ENCODE measurements at regions not wholly inside any gene's neighbourhood (a gene's known extent, or its start where the extent isn't known, plus 50 kb on each side); places are given as distances from the start of the nearest gene placed in this dataset.

- DNase-seq (ENCODE audit: low read depth): peak; percentile 69
Measured at GRCh38 chr6:54717849-54718455, 128.6 kb upstream of the FAM83B start.

- DNase-seq (ENCODE audit: low read depth): no peak
Measured at GRCh38 chr6:54718541-54719023, 128.0 kb upstream of the FAM83B start.

- no peak for DNase-seq (ENCODE audit: low read depth)
Measured at GRCh38 chr6:54719131-54719530, 127.4 kb upstream of the FAM83B start.

- no peak for DNase-seq (ENCODE audit: low read depth)
Measured at GRCh38 chr6:54719633-54720032, 126.9 kb upstream of the FAM83B start.

DNA sequence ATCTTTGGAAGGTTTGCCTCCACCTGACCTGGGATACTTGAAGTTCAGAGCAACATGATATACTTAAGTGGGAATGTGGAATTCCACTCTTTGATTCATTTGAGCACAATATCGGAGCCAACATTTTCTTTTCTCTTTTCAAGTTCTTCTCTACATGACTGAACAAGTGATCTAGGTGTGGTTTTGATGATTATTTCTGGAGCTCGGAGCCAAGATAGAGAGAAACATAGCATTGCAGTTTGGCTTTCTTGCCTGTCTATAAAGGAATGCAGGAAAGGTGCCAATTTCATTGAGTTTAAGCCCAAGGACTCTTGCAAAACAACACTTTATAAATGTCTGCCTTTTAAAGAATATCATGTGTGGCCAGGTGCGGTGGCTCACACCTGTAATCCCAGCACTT is 124.2 kb upstream of the FAM83B start:
- DNase-seq (ENCODE audit: low read depth): no peak

DNA sequence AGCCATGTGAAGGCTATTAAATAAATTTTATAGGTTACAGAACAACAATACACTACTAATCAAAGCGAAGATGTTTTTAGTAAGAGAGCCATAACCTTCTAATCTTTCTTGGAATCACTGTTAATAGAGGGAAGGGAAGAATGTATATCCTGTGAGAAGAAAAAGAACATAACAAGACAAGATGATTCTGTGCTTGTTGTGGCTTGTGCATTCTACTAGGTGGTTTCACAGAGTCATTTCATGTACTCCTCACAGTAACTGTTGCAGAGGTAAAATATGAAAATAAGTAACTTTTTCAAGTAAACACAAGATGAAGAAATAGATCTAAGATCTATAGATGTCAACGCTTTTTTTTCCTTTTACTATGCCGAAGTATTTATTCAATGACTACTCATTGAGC is 116.9 kb upstream of the FAM83B start:
- DNase-seq (ENCODE audit: low read depth): no peak

- no peak for DNase-seq (ENCODE audit: low read depth)
Measured at GRCh38 chr6:54730767-54731630, 115.6 kb upstream of the FAM83B start.

DNA sequence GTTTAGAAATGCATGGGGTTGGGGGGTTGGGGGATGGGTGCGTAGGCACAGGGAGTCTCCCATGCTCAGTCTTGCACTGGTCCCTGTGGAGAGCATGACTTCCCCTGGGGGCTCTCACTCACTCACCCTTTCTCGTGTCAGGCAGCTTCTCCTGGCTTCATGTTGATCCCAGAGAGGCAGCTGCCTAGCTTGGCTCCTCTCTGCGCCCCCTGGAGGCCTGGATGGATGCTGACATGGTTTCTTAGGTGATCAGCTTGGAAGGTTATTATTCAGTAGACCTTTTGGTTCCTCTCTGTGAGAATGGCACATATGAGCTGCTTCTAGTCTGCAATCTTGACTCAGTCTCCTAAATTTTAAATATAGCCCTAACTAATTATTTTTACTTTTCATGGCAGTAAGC is 109.3 kb upstream of the FAM83B start:
- peak; percentile 26 for DNase-seq (ENCODE audit: low read depth)

DNA sequence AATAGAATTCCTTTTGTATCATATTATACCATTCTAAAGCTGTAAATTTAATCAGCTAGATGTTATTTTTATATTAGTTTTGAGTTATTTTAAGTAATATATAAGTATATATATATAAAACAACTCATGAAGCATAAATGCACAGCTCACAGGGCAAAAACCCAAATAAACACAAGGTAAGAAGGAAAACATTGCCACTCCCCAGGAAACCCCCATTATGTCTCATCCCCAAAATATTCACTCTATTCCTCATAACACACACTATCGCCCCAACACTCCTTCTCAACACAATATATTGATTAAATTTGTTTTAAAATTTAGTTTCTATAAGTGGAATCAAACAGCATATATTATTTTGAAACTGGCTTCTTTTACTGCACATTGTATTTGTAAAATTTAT is 98.6 kb upstream of the FAM83B start:
- DNase-seq (ENCODE audit: low read depth): peak; percentile 35

DNA sequence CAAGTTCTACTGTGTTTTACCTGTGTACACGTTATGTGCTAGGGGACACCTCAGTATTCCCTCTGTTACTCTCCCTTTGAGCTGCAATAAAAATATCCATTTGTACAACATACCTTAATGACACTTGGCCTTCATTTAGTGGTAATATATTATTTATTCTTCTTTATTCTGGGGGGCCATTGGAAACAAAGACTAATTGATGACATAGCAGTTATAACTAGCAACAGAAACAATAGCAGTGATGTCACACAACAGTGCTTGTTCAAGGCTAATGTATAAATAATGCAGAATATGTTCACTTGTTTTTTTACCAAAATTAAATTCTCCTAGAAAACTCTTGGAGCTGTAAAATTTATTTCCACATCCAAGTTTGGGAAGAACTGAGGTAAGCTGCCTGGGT is 92.2 kb upstream of the FAM83B start:
- DNase-seq (ENCODE audit: low read depth): no peak

DNA sequence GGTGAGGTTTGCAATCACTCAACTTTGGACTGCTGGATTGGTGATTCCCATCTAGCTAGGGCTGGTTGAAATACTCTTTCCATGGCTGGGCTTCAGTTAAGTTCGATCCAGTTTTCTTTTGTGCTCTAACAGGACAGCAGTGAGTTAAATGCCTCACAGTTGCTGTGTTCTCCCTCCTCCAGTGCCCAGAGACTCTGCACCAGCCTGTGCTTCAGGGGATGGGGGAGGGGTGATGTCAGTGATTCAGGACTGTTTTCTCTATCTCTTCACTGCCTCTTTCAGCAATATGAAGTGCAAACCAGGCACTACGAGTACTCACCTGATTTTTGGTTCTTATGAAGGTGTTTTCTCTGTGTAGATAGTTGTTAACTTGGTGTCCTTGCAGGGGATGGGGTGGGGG is 88.2 kb upstream of the FAM83B start:
- DNase-seq (ENCODE audit: low read depth): no peak

DNA sequence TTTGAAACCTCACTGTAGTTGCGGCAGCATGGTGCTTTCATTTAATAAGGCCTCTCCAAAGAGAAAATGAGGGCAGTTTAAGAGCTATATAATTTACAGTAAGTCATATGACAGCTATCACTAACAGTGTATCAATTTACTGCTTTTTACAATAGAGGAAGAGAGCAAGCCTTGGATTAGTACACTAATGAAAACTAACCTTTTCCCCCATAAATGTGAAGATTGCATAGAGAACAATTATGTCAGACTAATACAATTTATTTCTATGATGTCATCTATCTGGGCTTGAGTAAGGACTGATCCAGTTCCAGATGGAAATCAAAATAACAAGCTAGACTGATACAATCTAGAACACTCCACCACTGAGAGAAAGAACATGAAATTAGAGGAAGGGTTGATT is 78.1 kb upstream of the FAM83B start:
- no peak for DNase-seq (ENCODE audit: low read depth)

GRCh38 chr6:54770328-54770727 is 76.2 kb upstream of the FAM83B start:
- DNase-seq (ENCODE audit: low read depth): no peak

DNA sequence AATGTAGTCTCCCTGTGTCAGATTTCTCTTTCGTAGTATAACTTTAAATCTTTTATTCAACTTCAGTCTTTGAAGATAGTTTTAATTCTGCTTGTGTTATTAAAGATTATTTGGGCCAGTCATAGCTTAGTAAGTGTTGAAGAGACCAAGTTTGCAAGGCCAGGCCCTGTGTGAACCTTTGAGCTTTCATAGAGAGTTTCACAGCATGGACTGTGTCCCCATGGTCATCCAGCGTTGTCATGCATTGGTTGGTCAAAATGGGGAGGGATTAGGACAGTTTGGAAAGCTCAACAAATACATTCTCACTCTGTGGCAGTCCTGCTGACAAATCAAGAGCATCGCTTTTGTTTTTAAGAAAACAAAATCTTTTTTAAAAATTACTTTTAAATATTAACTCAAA is 74.6 kb upstream of the FAM83B start:
- no peak for DNase-seq (ENCODE audit: low read depth)

- DNase-seq (ENCODE audit: low read depth): no peak
Measured at GRCh38 chr6:54772610-54773009, 74.0 kb upstream of the FAM83B start.

GRCh38 chr6:54775576-54775975 is 71.0 kb upstream of the FAM83B start:
- DNase-seq (ENCODE audit: low read depth): no peak

- no peak for DNase-seq (ENCODE audit: low read depth)
Measured at GRCh38 chr6:54776891-54777290, 69.7 kb upstream of the FAM83B start.

- DNase-seq (ENCODE audit: low read depth): no peak
Measured at GRCh38 chr6:54778731-54779130, 67.8 kb upstream of the FAM83B start.

DNA sequence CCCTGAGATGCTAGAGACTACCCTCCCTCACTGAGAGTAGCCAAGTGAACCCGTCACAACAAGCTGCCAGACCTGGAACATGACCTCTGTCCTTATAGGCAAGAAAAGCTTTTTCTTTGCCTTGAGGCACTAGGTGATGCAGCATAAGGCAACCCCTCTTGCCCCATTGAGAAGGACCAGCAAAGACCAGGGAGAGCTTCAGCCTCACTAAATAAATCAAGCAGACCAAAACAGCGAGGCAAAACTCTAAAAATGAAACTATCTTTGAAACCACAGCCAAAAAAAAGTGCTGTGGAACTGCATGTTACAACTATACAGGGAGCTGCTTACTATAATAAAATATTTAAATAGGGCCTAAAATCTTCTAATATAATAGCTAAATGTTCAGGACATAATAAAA is 62.6 kb upstream of the FAM83B start:
- DNase-seq (ENCODE audit: low read depth): no peak

GRCh38 chr6:54786154-54786553 is 60.4 kb upstream of the FAM83B start:
- no peak for DNase-seq (ENCODE audit: low read depth)

GRCh38 chr6:54787825-54788224 is 58.7 kb upstream of the FAM83B start:
- no peak for DNase-seq (ENCODE audit: low read depth)

Data from ELR (cell line).